Liver (tissue), 8 donors: ENCODE measurements at regions not wholly inside any gene's neighbourhood (a gene's known extent, or its start where the extent isn't known, plus 50 kb on each side); places are given as distances from the start of the nearest gene placed in this dataset.

Source experiments
- DNase-seq: peaks from one replicate; pipeline ENCODE4 v3.0.0-alpha.2; 2017; ENCODE audit warnings: low spot score
- H3K27ac ChIP-seq, 2 donors: one replicate each; pipeline ENCODE4 v1.7.0; 2013; ENCODE audit warnings: inconsistent platforms in 2 of 2, low read length in 2 of 2, control low read depth in 1 of 2, low read depth in 1 of 2, mild to moderate bottlenecking in 1 of 2
- H3K27me3 ChIP-seq, 4 donors: one replicate each; pipeline versions ENCODE4 v1.6.1 to v1.7.0; 2013; ENCODE audit warnings: low read length in 3 of 4, inconsistent platforms in 1 of 4, mild to moderate bottlenecking in 1 of 4, moderate library complexity in 1 of 4; ENCODE audit not compliant: control insufficient read depth in 4 of 4, insufficient read depth in 4 of 4
- H3K36me3 ChIP-seq, 4 donors: one replicate each; pipeline versions ENCODE4 v1.6.1 to v1.7.0; 2013; ENCODE audit warnings: low read length in 3 of 4, mild to moderate bottlenecking in 3 of 4, low read depth in 1 of 4, moderate library complexity in 1 of 4; ENCODE audit not compliant: control insufficient read depth in 4 of 4, insufficient read depth in 3 of 4
- H3K4me1 ChIP-seq, 4 donors: one replicate each; pipeline versions ENCODE4 v1.6.1 to v1.7.0; 2013; ENCODE audit warnings: low read length in 3 of 4, mild to moderate bottlenecking in 3 of 4, moderate library complexity in 1 of 4; ENCODE audit not compliant: control insufficient read depth in 4 of 4, insufficient read depth in 4 of 4
- H3K4me3 ChIP-seq, 3 donors: one replicate each; pipeline versions ENCODE4 v1.6.1 to v1.7.0; 2013; ENCODE audit warnings: low read length in 3 of 3, control low read depth in 1 of 3, low read depth in 1 of 3, mild to moderate bottlenecking in 1 of 3
- H3K9ac ChIP-seq, 2 donors: one replicate each; pipeline ENCODE4 v1.7.0; 2013; ENCODE audit warnings: low read length in 2 of 2, mild to moderate bottlenecking in 2 of 2, moderate library complexity in 2 of 2, control low read depth in 1 of 2, low read depth in 1 of 2
- H3K9me3 ChIP-seq, 4 donors: one replicate each; pipeline versions ENCODE4 v1.6.1 to v1.7.0; 2013; ENCODE audit warnings: low read length in 3 of 4; ENCODE audit not compliant: control insufficient read depth in 4 of 4
- CTCF ChIP-seq: fragments of 150-350 bp; IDR thresholded peaks from 2 replicates; pipeline ENCODE4 v1.5.1; 2017; ENCODE audit warnings: improper control_type of control experiment, low read depth, low read length; ENCODE audit not compliant: missing input control
- EGR1 ChIP-seq, 2 donors: IDR thresholded peaks; 2 replicates each; pipeline ENCODE4 v1.6.1; 2016 to 2018; ENCODE audit warnings: antibody characterized with exemption in 2 of 2, low read depth in 2 of 2
- FOXA1 ChIP-seq: IDR thresholded peaks from 2 replicates; pipeline ENCODE4 v1.6.1; 2016; ENCODE audit warnings: antibody characterized with exemption
- FOXA2 ChIP-seq: IDR thresholded peaks from 2 replicates; pipeline ENCODE4 v1.6.1; 2016; ENCODE audit warnings: antibody characterized with exemption
- GABPA ChIP-seq, 2 donors: IDR thresholded peaks in 1 of 2; conservative IDR thresholded peaks in 1 of 2; 2 replicates each; pipeline ENCODE4 v1.6.1; 2016; ENCODE audit warnings: antibody characterized with exemption in 2 of 2, mild to moderate bottlenecking in 1 of 2, moderate library complexity in 1 of 2
- HNF4A ChIP-seq, 2 donors: conservative IDR thresholded peaks; 2 replicates each; pipeline ENCODE4 v1.6.1; 2016; ENCODE audit warnings: antibody characterized with exemption in 2 of 2, mild to moderate bottlenecking in 2 of 2
- HNF4G ChIP-seq: IDR thresholded peaks from 2 replicates; pipeline ENCODE4 v1.6.1; 2016; ENCODE audit warnings: antibody characterized with exemption
- JUND ChIP-seq, 2 donors: IDR thresholded peaks; 2 replicates each; pipeline ENCODE4 v1.6.1; 2016; ENCODE audit warnings: antibody characterized with exemption in 2 of 2
- MAX ChIP-seq: IDR thresholded peaks from 2 replicates; pipeline ENCODE4 v1.6.1; 2016; ENCODE audit warnings: antibody characterized with exemption
- NR2F2 ChIP-seq: IDR thresholded peaks from 2 replicates; pipeline ENCODE4 v1.6.1; 2016; ENCODE audit warnings: antibody characterized with exemption
- RAD21 ChIP-seq, 2 donors: IDR thresholded peaks; 2 replicates each; pipeline ENCODE4 v1.6.1; 2016; ENCODE audit warnings: antibody characterized with exemption in 2 of 2, mild to moderate bottlenecking in 2 of 2
- REST ChIP-seq: IDR thresholded peaks from 2 replicates; pipeline ENCODE4 v1.6.1; 2016; ENCODE audit warnings: antibody characterized with exemption, mild to moderate bottlenecking
- RXRA ChIP-seq, 2 donors: IDR thresholded peaks; 2 replicates each; pipeline ENCODE4 v1.6.1; 2017 to 2018; ENCODE audit warnings: antibody characterized with exemption in 2 of 2, mild to moderate bottlenecking in 1 of 2
- SP1 ChIP-seq: IDR thresholded peaks from 2 replicates; pipeline ENCODE4 v1.6.1; 2018; ENCODE audit warnings: antibody characterized with exemption, mild to moderate bottlenecking
- TAF1 ChIP-seq: conservative IDR thresholded peaks from 2 replicates; pipeline ENCODE4 v1.6.1; 2016; ENCODE audit warnings: antibody characterized with exemption, mild to moderate bottlenecking
- YY1 ChIP-seq: IDR thresholded peaks from 2 replicates; pipeline ENCODE4 v1.6.1; 2016; ENCODE audit warnings: antibody characterized with exemption, mild to moderate bottlenecking
- ZBTB33 ChIP-seq: IDR thresholded peaks from 2 replicates; pipeline ENCODE4 v1.6.1; 2016; ENCODE audit warnings: antibody characterized with exemption
- WGBS: extraction: QIAGEN DNeasy Blood & Tissue Kit; methylation state at CpG from one replicate; pipeline ENCODE4 v1.1.7; 2013; 5-methylcytosine and 5-hydroxymethylcytosine counted together
- donor health status: healthy.
- donor health status: healthy.
- donor health status: healthy.
- donor health status: healthy.
- donor health status: healthy.

GRCh38 chr20:55830121-55830827, 175.0 kb downstream of the CBLN4 start:
- Histone ChIP-seq H3K36me3 (no peaks in the 10 kb centered on the region), H3K27me3 (no peaks in the 10 kb centered on the region), H3K4me3 (no peak overlapping the region), H3K27ac (no peak overlapping the region), H3K9me3 (peaks cover 0 to 5% (median 0%) of the 10 kb centered on the region in 4 donors), H3K9ac (no peak overlapping the region), H3K4me1 (peaks cover 0 to 4% (median 0%) of the 10 kb centered on the region in 4 donors)
- TF ChIP-seq HNF4A (conservative IDR thresholded peaks at IDR 0.05) (no peak), YY1 (no peak), REST (no peak), RAD21 (IDR thresholded peaks at IDR 0.05) (no peak), MAX (no peak), SP1 (no peak), FOXA1 (no peak), RXRA (IDR thresholded peaks at IDR 0.05) (no peak), ZBTB33 (no peak), CTCF (no peak), TAF1 (no peak), NR2F2 (no peak), EGR1 (IDR thresholded peaks at IDR 0.05; ENCODE audit: low read depth in 2 of 2) (no peak), JUND (IDR thresholded peaks at IDR 0.05) (no peak), GABPA (IDR thresholded peaks at IDR 0.05 in 1 of 2, conservative IDR thresholded peaks at IDR 0.05 in 1 of 2) (no peak)
- 74% methylated on average over 4 of the region's 4 CpGs for WGBS
- no peak for DNase-seq

GRCh38 chr20:55805138-55805537, 200.2 kb downstream of the CBLN4 start:
- no peak for DNase-seq
- 86% methylated on average over 2 of the region's 2 CpGs for WGBS

More at GRCh38 chr20:55805138-55805537, 200.2 kb downstream of the CBLN4 start:
- no peak for TF ChIP-seq ZBTB33
- TF ChIP-seq CTCF: no peak
- no peak for TF ChIP-seq HNF4G
- no peak for TF ChIP-seq RAD21 (IDR thresholded peaks at IDR 0.05)
- TF ChIP-seq FOXA2: no peak
- no peak for TF ChIP-seq RXRA (IDR thresholded peaks at IDR 0.05)
- H3K9me3 ChIP-seq: peaks cover 0 to 3% (median 0%) of the 10 kb centered on the region in 4 donors
- no peaks in the 10 kb centered on the region for H3K27me3 ChIP-seq
- H3K9ac ChIP-seq: no peak overlapping the region
- no peak overlapping the region for H3K27ac ChIP-seq
- H3K4me1 ChIP-seq: peaks cover 0 to 10% (median 1%) of the 10 kb centered on the region in 4 donors
- H3K4me3 ChIP-seq: no peak overlapping the region
- no peaks in the 10 kb centered on the region for H3K36me3 ChIP-seq
